ENCODE measurements at regions not wholly inside any gene's neighbourhood (a gene's known extent, or its start where the extent isn't known, plus 50 kb on each side); places are given as distances from the start of the nearest gene placed in this dataset.

GRCh38 chr16:86089991-86090390 lies 191.0 kb downstream of the IRF8 start:
- TF ChIP-seq CTCF (optimal IDR thresholded peaks at IDR 0.05 in 1 of 3, IDR thresholded peaks at IDR 0.05 in 1 of 3, conservative IDR thresholded peaks at IDR 0.05 in 1 of 3; ENCODE audit: extremely low read depth in 1 of 3, insufficient read depth in 2 of 3, low read length in 3 of 3) (no peak), EZH2 (IDR thresholded peaks at IDR 0.05; ENCODE audit: low read length) (no peak)

All from keratinocyte (primary cell).